AG09319 (cell line): ENCODE measurements at regions not wholly inside any gene's neighbourhood (a gene's known extent, or its start where the extent isn't known, plus 50 kb on each side); places are given as distances from the start of the nearest gene placed in this dataset.

ENCODE experiments used
- DNase-seq: peaks from one replicate; pipeline ENCODE4 v3.0.0-alpha.2; 2010; ENCODE audit warnings: low read depth; ENCODE audit errors: extremely low read depth
- CTCF ChIP-seq: IDR thresholded peaks from 2 replicates; pipeline ENCODE4 v1.5.1; 2011; ENCODE audit warnings: low read depth, mild to moderate bottlenecking, inconsistent platforms, low read length, moderate library complexity

- no peak for DNase-seq
- no peak for TF ChIP-seq CTCF
Observed at GRCh38 chr4:4923201-4923600, 63.7 kb downstream of the MSX1 start.

- no peak for DNase-seq
- TF ChIP-seq CTCF, result no peak
Observed at GRCh38 chr4:4930677-4931076, 71.2 kb downstream of the MSX1 start.

GRCh38 chr4:4935974-4936373 lies 76.5 kb downstream of the MSX1 start:
- no peak for TF ChIP-seq CTCF

GRCh38 chr4:4937926-4938325 lies 78.5 kb downstream of the MSX1 start:
- no peak for TF ChIP-seq CTCF
- no peak for DNase-seq

More at GRCh38 chr4:4935974-4936373, 76.5 kb downstream of the MSX1 start:
- DNase-seq, result no peak

GRCh38 chr4:4941751-4942150 lies 77.5 kb downstream of the CYTL1 start:
- no peak for DNase-seq
- no peak for TF ChIP-seq CTCF

- TF ChIP-seq CTCF, result no peak
- DNase-seq, result no peak
Observed at GRCh38 chr4:4942658-4943057, 76.6 kb downstream of the CYTL1 start.

- no peak for TF ChIP-seq CTCF
- DNase-seq, result no peak
Observed at GRCh38 chr4:4945021-4945420, 74.2 kb downstream of the CYTL1 start.

- no peak for DNase-seq
- TF ChIP-seq CTCF, result no peak
Observed at GRCh38 chr4:4945829-4946228, 73.4 kb downstream of the CYTL1 start.
